ENCODE measurements at regions not wholly inside any gene's neighbourhood (a gene's known extent, or its start where the extent isn't known, plus 50 kb on each side); places are given as distances from the start of the nearest gene placed in this dataset.

GRCh38 chr1:30284728-30285475 lies 438.5 kb downstream of the MATN1 start:
- 77 to 78% methylated on average over 17 of the region's 17 CpGs for WGBS, 2 donors
- ATAC-seq (no peak), DNase-seq (no peak)
- Histone ChIP-seq H3K9me3 (no peaks in the 10 kb centered on the region), H3K27ac (no peak overlapping the region), H3K27me3 (peaks cover 0 to 8% (median 0%) of the 10 kb centered on the region in 7 donors), H3K4me1 (peaks cover 0 to 10% (median 0%) of the 10 kb centered on the region in 9 donors), H3K36me3 (no peaks in the 10 kb centered on the region), H3K4me3 (no peak overlapping the region)
- TF ChIP-seq CTCF (IDR thresholded peaks at IDR 0.05): no peak
- intact Hi-C loops (cut with DNase I): no loop called here

GRCh38 chr1:30284226-30284625 lies 439.2 kb downstream of the MATN1 start:
- TF ChIP-seq CTCF (IDR thresholded peaks at IDR 0.05): no peak
- intact Hi-C loops (cut with DNase I): no loop called here
- Histone ChIP-seq H3K27ac (no peak overlapping the region), H3K27me3 (peaks cover 0 to 6% (median 0%) of the 10 kb centered on the region in 7 donors), H3K9me3 (no peaks in the 10 kb centered on the region), H3K36me3 (no peaks in the 10 kb centered on the region), H3K4me3 (no peak overlapping the region), H3K4me1 (peaks cover 0 to 10% (median 0%) of the 10 kb centered on the region in 9 donors)
- ATAC-seq: no peak
- DNase-seq: no peak
- 72 to 83% methylated on average over 4 of the region's 4 CpGs for WGBS, 2 donors

GRCh38 chr1:30283199-30283962 lies 440.0 kb downstream of the MATN1 start:
- intact Hi-C loops (cut with DNase I): no loop called here
- DNase-seq: no peak
- H3K36me3 ChIP-seq: no peaks in the 10 kb centered on the region
- H3K4me1 ChIP-seq: peaks cover 0 to 10% (median 0%) of the 10 kb centered on the region in 9 donors
- H3K4me3 ChIP-seq: no peak overlapping the region
- no peak for TF ChIP-seq CTCF (IDR thresholded peaks at IDR 0.05)
- peaks cover 0 to 8% (median 0%) of the 10 kb centered on the region in 7 donors for H3K27me3 ChIP-seq
- no peaks in the 10 kb centered on the region for H3K9me3 ChIP-seq
- H3K27ac ChIP-seq: no peak overlapping the region
- WGBS, 2 donors: 82 to 87% methylated on average over 8 of the region's 8 CpGs
- ATAC-seq: no peak

GRCh38 chr1:30280572-30280971 lies 442.8 kb downstream of the MATN1 start:
- Histone ChIP-seq H3K9me3 (no peaks in the 10 kb centered on the region), H3K36me3 (no peaks in the 10 kb centered on the region), H3K4me1 (no peaks in the 10 kb centered on the region), H3K27me3 (peaks cover 0 to 13% (median 0%) of the 10 kb centered on the region in 7 donors), H3K27ac (no peak overlapping the region), H3K4me3 (no peak overlapping the region)
- intact Hi-C loops (cut with DNase I): no loop called here
- no peak for TF ChIP-seq CTCF (IDR thresholded peaks at IDR 0.05)
- no peak for ATAC-seq
- DNase-seq: no peak
- WGBS, 2 donors: 94 to 95% methylated on average over 2 of the region's 2 CpGs

All from heart right ventricle (tissue), 16 donors.